Left lung (tissue), 4 donors: ENCODE measurements at regions not wholly inside any gene's neighbourhood (a gene's known extent, or its start where the extent isn't known, plus 50 kb on each side); places are given as distances from the start of the nearest gene placed in this dataset.

Experiments used
- ATAC-seq: fragments of 200-7000 bp; cut with Tn5 transposase; one replicate; pipeline ENCODE4 v1.9.1; 2020; ENCODE audit warnings: moderate library complexity
- DNase-seq, 4 donors: peaks; one replicate each; pipeline ENCODE4 v3.0.0-alpha.2; 2013 to 2020
- H3K27ac ChIP-seq, 2 donors: fragments of 200-600 bp; sonication (generic) in 1 of 2; one replicate each; pipeline versions ENCODE4 v1.5.0 to v1.8.0; 2020 to 2021
- H3K27me3 ChIP-seq, 2 donors: fragments of 200-600 bp; sonication (generic) in 1 of 2; one replicate each; pipeline versions ENCODE4 v1.5.0 to v1.8.0; 2020 to 2021
- H3K36me3 ChIP-seq, 2 donors: fragments of 200-600 bp; sonication (generic) in 1 of 2; one replicate each; pipeline versions ENCODE4 v1.5.0 to v1.8.0; 2020 to 2021
- H3K4me1 ChIP-seq, 2 donors: fragments of 200-600 bp; one replicate each; pipeline ENCODE4 v1.8.0; 2021
- H3K4me3 ChIP-seq, 2 donors: fragments of 200-600 bp; sonication (generic) in 1 of 2; one replicate each; pipeline versions ENCODE4 v1.5.0 to v1.8.0; 2020 to 2021; ENCODE audit warnings: mild to moderate bottlenecking in 1 of 2
- H3K9me3 ChIP-seq, 2 donors: fragments of 200-600 bp; sonication (generic) in 1 of 2; one replicate each; pipeline versions ENCODE4 v1.5.0 to v1.8.0; 2020 to 2021
- intact Hi-C, 2 donors: fragments of 100-400 bp; cut with DNase I; formaldehyde crosslinking; loops; one replicate each; pipeline versions ENCODE4 v1.11.2 to v1.14.2; 2022
- TF ChIP-seq, protein P1 (sequence below), 2 donors: fragments of 200-600 bp; sonication (generic) in 1 of 2; IDR thresholded peaks; one replicate each; pipeline versions ENCODE4 v1.5.0 to v1.8.0; 2021; ENCODE audit warnings: antibody characterized with exemption in 2 of 2
- donor health status: DM: no; HTN: yes; CAD: no.
- donor health status: DM: no; HTN: no; CAD: no.

DNA sequence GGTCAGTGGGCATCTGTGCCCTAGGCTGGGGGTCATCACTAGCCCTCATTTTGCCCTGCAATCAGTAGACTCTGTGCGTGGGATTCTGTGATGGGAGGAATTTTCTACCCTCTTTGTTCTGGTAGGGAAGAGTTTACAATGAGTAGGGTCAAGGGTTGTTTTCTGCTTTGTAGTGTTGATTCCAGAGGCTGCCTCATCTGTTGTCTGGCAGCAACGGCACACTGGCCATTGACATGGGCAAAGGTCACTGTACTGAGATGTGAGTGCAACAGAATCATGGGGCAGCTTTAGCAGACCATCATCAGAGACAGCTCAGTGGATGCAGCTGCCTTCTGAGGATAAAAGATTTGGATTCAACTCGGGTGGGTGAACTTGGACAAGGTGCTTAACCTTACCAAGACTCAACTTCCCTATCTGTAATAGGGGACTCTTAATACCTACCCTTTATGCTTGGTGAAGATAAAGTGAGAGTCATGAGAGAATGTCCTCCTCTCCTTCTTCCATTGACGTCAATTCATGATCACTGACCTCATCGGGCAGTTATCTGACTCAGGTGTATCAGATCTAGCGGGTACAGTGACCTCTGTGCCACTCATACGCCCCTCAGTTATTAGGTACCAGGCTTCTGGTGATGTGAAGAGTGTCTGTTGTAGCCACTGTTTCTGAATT, 127.5 kb downstream of the RPLP1 start:
- H3K36me3 ChIP-seq: no peaks in the 10 kb centered on the region
- TF ChIP-seq, protein P1, sequence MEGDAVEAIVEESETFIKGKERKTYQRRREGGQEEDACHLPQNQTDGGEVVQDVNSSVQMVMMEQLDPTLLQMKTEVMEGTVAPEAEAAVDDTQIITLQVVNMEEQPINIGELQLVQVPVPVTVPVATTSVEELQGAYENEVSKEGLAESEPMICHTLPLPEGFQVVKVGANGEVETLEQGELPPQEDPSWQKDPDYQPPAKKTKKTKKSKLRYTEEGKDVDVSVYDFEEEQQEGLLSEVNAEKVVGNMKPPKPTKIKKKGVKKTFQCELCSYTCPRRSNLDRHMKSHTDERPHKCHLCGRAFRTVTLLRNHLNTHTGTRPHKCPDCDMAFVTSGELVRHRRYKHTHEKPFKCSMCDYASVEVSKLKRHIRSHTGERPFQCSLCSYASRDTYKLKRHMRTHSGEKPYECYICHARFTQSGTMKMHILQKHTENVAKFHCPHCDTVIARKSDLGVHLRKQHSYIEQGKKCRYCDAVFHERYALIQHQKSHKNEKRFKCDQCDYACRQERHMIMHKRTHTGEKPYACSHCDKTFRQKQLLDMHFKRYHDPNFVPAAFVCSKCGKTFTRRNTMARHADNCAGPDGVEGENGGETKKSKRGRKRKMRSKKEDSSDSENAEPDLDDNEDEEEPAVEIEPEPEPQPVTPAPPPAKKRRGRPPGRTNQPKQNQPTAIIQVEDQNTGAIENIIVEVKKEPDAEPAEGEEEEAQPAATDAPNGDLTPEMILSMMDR (IDR thresholded peaks at IDR 0.05): no peak
- peaks cover 0 to 6% of the 10 kb centered on the region in 2 donors for H3K27me3 ChIP-seq
- DNase-seq (no peak), ATAC-seq (no peak)
- no peak overlapping the region for H3K27ac ChIP-seq
- H3K4me3 ChIP-seq: no peak overlapping the region
- intact Hi-C loops: no loop called here
- no peaks in the 10 kb centered on the region for H3K9me3 ChIP-seq
- H3K4me1 ChIP-seq: peaks cover 0 to 17% of the 10 kb centered on the region in 2 donors

- H3K9me3 ChIP-seq: no peaks in the 10 kb centered on the region
- intact Hi-C loops: no loop called here
- TF ChIP-seq, protein P1 (IDR thresholded peaks at IDR 0.05): no peak
- no peak overlapping the region for H3K27ac ChIP-seq
- ATAC-seq: no peak
- H3K36me3 ChIP-seq: no peaks in the 10 kb centered on the region
- no peaks in the 10 kb centered on the region for H3K27me3 ChIP-seq
- H3K4me3 ChIP-seq: no peak overlapping the region
- DNase-seq: no peak
- peaks cover 0 to 18% of the 10 kb centered on the region in 2 donors for H3K4me1 ChIP-seq
These were observed 131.0 kb downstream of the RPLP1 start for GRCh38 chr15:69583626-69584025.

DNA sequence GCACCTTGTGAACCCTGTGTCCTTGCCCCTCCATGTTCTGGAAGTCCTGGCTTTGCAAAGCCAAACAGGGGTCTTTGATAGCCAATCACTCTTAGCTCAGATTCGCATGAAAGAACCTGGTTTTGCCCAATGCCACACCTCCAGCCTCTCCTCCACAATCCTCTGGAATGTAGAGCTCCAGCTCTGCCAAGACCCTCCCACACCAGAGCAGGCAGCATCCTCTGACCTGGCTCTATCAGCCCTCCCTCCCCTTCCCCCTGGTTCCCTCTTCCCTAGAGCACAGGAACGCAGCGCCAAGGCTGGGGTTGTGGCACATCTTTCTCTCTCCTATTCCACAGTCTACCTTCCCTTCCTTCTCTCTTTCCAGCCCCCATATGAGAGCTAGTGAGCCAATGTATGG, 133.3 kb downstream of the RPLP1 start:
- DNase-seq (no peak), ATAC-seq (peak; percentile 55)
- intact Hi-C loops: no loop called here
- peaks cover 0 to 19% of the 10 kb centered on the region in 2 donors for H3K4me1 ChIP-seq
- no peaks in the 10 kb centered on the region for H3K27me3 ChIP-seq
- TF ChIP-seq, protein P1 (IDR thresholded peaks at IDR 0.05): no peak
- no peaks in the 10 kb centered on the region for H3K9me3 ChIP-seq
- no peak overlapping the region for H3K4me3 ChIP-seq
- no peak overlapping the region for H3K27ac ChIP-seq
- H3K36me3 ChIP-seq: no peaks in the 10 kb centered on the region

- intact Hi-C loops: no loop called here
- ATAC-seq: no peak
- TF ChIP-seq, protein P1 (IDR thresholded peaks at IDR 0.05): no peak
- no peak overlapping the region for H3K4me3 ChIP-seq
- peaks cover 0 to 19% of the 10 kb centered on the region in 2 donors for H3K4me1 ChIP-seq
- no peaks in the 10 kb centered on the region for H3K9me3 ChIP-seq
- DNase-seq: no peak
- H3K27ac ChIP-seq: no peak overlapping the region
- no peaks in the 10 kb centered on the region for H3K36me3 ChIP-seq
- H3K27me3 ChIP-seq: no peaks in the 10 kb centered on the region
These were observed 134.1 kb downstream of the RPLP1 start for GRCh38 chr15:69586721-69587120.

DNA sequence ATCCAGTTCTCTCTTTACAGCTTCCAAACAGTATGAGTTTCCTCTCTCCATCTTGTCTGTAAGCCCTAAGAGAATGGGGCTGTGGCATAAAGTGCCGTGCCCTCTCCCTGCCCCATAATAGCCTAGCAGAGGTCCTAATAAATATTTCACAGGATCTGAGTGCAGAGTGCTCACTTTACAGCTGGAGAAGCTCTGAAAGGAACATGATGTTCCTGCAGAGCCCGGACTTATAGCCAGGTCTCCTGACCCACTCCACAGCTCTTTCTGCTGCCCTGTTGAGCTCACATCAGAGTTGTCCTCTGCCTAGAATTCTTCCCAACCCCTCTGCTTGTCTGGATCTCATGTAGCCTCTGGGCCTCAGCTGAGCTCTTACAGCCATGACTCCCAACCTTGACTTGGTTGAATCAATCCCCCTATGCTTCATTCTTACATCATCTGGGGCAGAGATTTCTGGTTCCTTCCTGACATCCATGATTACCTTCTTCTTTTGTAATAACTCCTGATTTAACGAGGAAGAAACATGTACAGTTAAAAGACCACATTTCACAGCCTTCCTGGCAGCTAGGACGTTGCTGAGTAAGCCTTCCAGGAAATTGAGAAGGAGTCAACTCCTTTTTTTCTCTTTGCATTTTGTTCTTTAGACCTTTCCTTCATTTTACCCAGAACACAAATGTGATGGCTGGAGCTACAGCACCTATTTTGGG, 135.3 kb downstream of the RPLP1 start:
- no peak overlapping the region for H3K4me3 ChIP-seq
- TF ChIP-seq, protein P1 (IDR thresholded peaks at IDR 0.05): no peak
- no peak for DNase-seq
- intact Hi-C loops: no loop called here
- H3K9me3 ChIP-seq: no peaks in the 10 kb centered on the region
- H3K27me3 ChIP-seq: no peaks in the 10 kb centered on the region
- ATAC-seq: no peak
- H3K27ac ChIP-seq: no peak overlapping the region
- H3K4me1 ChIP-seq: peaks cover 0 to 21% of the 10 kb centered on the region in 2 donors
- H3K36me3 ChIP-seq: no peaks in the 10 kb centered on the region
